Brain microvascular endothelial cell (primary cell): ENCODE measurements at regions not wholly inside any gene's neighbourhood (a gene's known extent, or its start where the extent isn't known, plus 50 kb on each side); places are given as distances from the start of the nearest gene placed in this dataset.

Source experiments
- DNase-seq: peaks from one replicate; pipeline ENCODE4 v3.0.0-alpha.2; 2020
- H3K27ac ChIP-seq: fragments of 250-450 bp; sonication (Bioruptor Pico); 2 replicates; pipeline ENCODE4 v1.5.1; 2020; ENCODE audit warnings: mild to moderate bottlenecking, moderate library complexity
- H3K27me3 ChIP-seq: fragments of 250-450 bp; sonication (Bioruptor Pico); replicated peaks from 2 replicates; pipeline ENCODE4 v1.5.1; 2020; ENCODE audit warnings: mild to moderate bottlenecking
- H3K36me3 ChIP-seq: fragments of 250-450 bp; sonication (Bioruptor Pico); replicated peaks from 2 replicates; pipeline ENCODE4 v1.5.1; 2020; ENCODE audit warnings: mild to moderate bottlenecking
- H3K4me3 ChIP-seq: 2 replicates; pipeline ENCODE4 v1.5.1; 2011; ENCODE audit warnings: low read depth, mild to moderate bottlenecking, control low read depth, low read length, moderate library complexity
- in situ Hi-C: cut with HindIII; loops from 2 replicates; pipeline ENCODE4 v1.10.0; 2017; ENCODE audit warnings: low sequenced_read_pairs, low pct_ligation_motif_present
- TF ChIP-seq, protein P1 (sequence below): IDR thresholded peaks from 2 replicates; pipeline ENCODE4 v1.5.1; 2011; ENCODE audit warnings: low read depth, mild to moderate bottlenecking, moderate library complexity, low read length, control low read depth, inconsistent platforms; ENCODE audit errors: missing control alignments

DNA sequence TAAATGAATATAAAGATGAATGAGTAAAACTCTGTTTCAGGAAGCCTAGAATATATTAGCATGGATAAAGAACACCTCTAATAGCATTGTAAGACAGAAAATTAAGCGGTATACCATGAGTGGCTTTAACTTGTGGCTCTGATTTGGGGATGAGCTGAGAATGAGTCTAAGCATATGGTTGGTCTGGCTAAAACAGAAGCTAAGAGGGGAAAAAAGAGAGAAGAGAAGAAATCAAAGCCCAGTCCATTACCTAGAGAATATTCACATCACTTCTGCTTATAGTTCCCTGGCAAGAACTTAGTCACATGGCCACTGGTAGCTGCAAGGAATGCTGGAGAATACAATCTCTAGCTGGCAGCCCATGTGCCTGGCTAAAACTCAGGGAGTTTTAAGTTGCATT, 414.5 kb downstream of the PRDM5 start:
- Histone ChIP-seq H3K27ac (no peak overlapping the region), H3K4me3 (no peak overlapping the region), H3K27me3 (no peaks in the 10 kb centered on the region), H3K36me3 (no peaks in the 10 kb centered on the region)
- TF ChIP-seq, protein P1, sequence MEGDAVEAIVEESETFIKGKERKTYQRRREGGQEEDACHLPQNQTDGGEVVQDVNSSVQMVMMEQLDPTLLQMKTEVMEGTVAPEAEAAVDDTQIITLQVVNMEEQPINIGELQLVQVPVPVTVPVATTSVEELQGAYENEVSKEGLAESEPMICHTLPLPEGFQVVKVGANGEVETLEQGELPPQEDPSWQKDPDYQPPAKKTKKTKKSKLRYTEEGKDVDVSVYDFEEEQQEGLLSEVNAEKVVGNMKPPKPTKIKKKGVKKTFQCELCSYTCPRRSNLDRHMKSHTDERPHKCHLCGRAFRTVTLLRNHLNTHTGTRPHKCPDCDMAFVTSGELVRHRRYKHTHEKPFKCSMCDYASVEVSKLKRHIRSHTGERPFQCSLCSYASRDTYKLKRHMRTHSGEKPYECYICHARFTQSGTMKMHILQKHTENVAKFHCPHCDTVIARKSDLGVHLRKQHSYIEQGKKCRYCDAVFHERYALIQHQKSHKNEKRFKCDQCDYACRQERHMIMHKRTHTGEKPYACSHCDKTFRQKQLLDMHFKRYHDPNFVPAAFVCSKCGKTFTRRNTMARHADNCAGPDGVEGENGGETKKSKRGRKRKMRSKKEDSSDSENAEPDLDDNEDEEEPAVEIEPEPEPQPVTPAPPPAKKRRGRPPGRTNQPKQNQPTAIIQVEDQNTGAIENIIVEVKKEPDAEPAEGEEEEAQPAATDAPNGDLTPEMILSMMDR, result no peak
- DNase-seq, result no peak
- in situ Hi-C loops, result no loop called here

DNA sequence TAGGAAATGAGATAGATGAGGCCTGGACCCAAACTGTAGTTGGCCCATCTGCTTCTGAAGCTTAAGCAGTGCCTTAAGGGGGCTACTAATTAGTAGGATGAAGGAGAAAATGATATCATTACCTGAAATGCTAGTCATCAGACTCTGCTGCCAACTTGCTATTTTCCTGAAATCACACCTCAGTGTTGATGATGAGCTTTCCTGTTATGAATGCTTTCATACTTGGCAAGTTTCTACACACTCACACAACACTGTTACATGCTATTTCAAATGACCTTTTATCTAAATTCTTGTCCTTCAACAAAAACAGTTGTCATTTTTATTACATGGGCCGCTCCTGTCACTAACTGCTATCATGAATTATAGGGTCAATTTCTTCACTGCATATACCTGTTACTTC, 416.0 kb downstream of the PRDM5 start:
- no peak for DNase-seq
- Histone ChIP-seq H3K36me3 (no peaks in the 10 kb centered on the region), H3K27ac (no peak overlapping the region), H3K4me3 (no peak overlapping the region), H3K27me3 (no peaks in the 10 kb centered on the region)
- in situ Hi-C loops, result no loop called here
- TF ChIP-seq, protein P1, result no peak

DNA sequence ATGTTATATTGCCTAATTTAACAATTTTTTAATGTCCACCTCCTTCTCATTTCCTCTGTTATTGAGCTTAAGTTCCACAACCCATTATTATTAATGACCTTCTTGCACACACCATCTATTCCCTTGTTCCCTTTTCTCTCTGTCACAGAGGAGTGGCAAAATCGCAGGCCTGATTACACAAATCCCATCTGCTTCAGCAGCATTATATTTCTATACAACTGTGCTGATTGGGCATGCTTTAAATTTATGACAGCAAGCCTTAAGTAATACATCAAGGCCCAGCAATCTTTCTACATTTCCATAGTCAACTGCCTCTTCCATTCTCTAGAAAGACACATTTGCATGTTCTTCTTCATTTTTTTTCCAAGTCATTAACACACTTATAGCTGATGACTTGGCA, 423.8 kb downstream of the PRDM5 start:
- Histone ChIP-seq H3K27ac (no peak overlapping the region), H3K27me3 (no peaks in the 10 kb centered on the region), H3K4me3 (no peak overlapping the region), H3K36me3 (no peaks in the 10 kb centered on the region)
- in situ Hi-C loops, result no loop called here
- TF ChIP-seq, protein P1, result no peak
- DNase-seq, result no peak

DNA sequence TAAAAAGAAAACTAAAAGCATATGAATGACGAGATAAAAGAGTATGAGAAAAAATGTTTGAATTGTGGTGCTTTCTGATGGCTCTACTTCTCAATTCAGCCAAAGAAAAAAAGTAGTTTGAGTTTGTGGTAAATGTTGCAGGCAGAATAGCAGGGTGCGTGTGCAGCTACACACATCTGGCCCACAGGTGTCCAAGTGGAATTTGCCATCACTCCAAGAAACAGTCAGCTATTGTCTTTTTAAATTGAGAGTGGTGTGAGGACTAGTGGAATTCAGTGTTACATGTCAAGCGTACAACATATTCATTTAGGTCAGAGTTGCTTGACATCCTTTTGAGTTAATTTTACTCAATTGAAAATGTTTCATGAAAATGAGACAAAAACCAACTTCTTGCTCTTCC, 424.8 kb upstream of the MAD2L1 start:
- Histone ChIP-seq H3K27me3 (no peaks in the 10 kb centered on the region), H3K36me3 (no peaks in the 10 kb centered on the region), H3K27ac (no peak overlapping the region), H3K4me3 (no peak overlapping the region)
- in situ Hi-C loops, result no loop called here
- TF ChIP-seq, protein P1, result no peak
- no peak for DNase-seq

DNA sequence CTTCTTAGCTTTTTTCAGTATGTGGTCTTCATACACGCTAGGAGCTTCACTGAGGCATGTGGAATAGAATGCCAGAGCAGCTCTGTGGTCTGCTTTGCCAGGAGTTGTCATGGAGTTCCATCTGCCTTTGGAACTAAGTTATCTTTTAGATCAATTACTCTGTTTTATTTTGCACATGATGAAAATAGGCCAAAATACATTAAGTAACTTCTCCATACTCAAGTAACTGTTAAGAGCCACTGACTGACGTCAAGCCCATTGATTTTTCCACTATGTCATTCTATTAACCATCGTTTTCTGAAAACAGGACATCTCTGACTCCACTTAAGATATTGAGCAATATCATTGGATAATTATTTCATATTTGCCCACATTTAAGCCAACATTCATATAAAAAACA, 415.1 kb upstream of the MAD2L1 start:
- H3K36me3 ChIP-seq, result no peaks in the 10 kb centered on the region
- no peak for DNase-seq
- TF ChIP-seq, protein P1, result no peak
- no peak overlapping the region for H3K4me3 ChIP-seq
- no peaks in the 10 kb centered on the region for H3K27me3 ChIP-seq
- in situ Hi-C loops, result no loop called here
- no peak overlapping the region for H3K27ac ChIP-seq

DNA sequence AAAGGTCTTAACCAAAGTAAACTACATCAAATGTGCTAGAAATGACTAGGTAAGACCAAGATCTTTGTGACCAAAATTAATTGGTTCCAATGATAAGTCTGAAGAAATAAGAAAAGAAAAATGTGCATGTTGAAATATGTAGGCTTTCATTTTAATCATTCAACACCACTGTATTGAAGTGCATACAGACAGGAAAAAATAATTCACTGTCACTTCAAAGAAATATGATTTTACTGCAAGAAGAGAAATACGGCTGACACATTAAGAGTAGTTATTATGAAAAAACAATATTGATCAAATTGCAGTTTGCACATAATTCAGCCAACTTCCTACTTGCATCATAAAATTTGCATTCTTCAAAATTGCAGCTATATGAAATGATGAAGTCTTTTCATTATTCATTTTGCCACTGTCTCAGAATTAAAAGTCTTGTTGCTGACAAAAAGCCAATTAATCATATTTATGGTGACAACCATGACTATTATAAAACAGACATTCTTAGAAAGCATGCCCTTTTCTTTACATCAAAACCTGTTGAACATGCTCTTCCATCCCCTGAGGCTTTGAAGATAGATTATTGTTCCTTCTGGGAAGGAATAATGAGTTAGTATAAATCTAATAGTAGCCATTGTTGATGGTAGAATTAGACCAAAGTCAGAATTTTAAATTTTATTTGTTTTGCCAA, 405.9 kb upstream of the MAD2L1 start:
- Histone ChIP-seq H3K36me3 (no peaks in the 10 kb centered on the region), H3K4me3 (no peak overlapping the region), H3K27ac (no peak overlapping the region), H3K27me3 (no peaks in the 10 kb centered on the region)
- in situ Hi-C loops, result no loop called here
- TF ChIP-seq, protein P1, result no peak
- no peak for DNase-seq
